Adrenal gland (tissue), 9 donors: ENCODE measurements at regions not wholly inside any gene's neighbourhood (a gene's known extent, or its start where the extent isn't known, plus 50 kb on each side); places are given as distances from the start of the nearest gene placed in this dataset.

Experiments
- DNase-seq, 7 donors: peaks; one replicate each; pipeline ENCODE4 v3.0.0-alpha.2; 2019 to 2020
- H3K27ac ChIP-seq, 5 donors: fragments of 200-600 bp; sonication (generic) in 4 of 5; 1 replicate in 3 of 5; 2 replicates in 2 of 5; pipeline versions ENCODE4 v1.5.1 to v1.8.0; 2016 to 2020; ENCODE audit warnings: mild to moderate bottlenecking in 1 of 5
- H3K27me3 ChIP-seq: fragments of 200-600 bp; 2 replicates; pipeline ENCODE4 v1.8.0; 2021
- H3K36me3 ChIP-seq, 2 donors: fragments of 200-600 bp; replicated peaks in 1 of 2; 1 replicate in 1 of 2; 2 replicates in 1 of 2; pipeline versions ENCODE4 v1.5.1 to v1.8.0; 2018 to 2022
- H3K4me1 ChIP-seq, 2 donors: fragments of 200-600 bp; replicated peaks in 1 of 2; 1 replicate in 1 of 2; 2 replicates in 1 of 2; pipeline versions ENCODE4 v1.5.1 to v1.8.0; 2018 to 2021
- H3K4me3 ChIP-seq, 4 donors: fragments of 200-600 bp; sonication (generic) in 3 of 4; one replicate each; pipeline ENCODE4 v1.5.1; 2016 to 2018
- H3K9me3 ChIP-seq, 3 donors: fragments of 200-600 bp; sonication (generic) in 1 of 3; replicated peaks in 1 of 3; 1 replicate in 2 of 3; 2 replicates in 1 of 3; pipeline versions ENCODE4 v1.5.1 to v1.8.0; 2016 to 2021
- POLR2A ChIP-seq, 2 donors: fragments of 450-650 bp; IDR thresholded peaks; one replicate each; pipeline ENCODE4 v1.6.1; 2017; ENCODE audit warnings: antibody characterized with exemption in 2 of 2, mild to moderate bottlenecking in 2 of 2, moderate library complexity in 1 of 2
- WGBS, 4 donors: extraction: QIAGEN DNeasy Blood & Tissue Kit in 2 of 4; methylation state at CpG; one replicate each; pipeline versions ENCODE4 v1.1.5 to v1.1.7; 2013 to 2017; 5-methylcytosine and 5-hydroxymethylcytosine counted together
- intact Hi-C, 2 donors: fragments of 100-400 bp; cut with DNase I; formaldehyde crosslinking; loops; one replicate each; pipeline versions ENCODE4 v1.14.1 to v1.15.0; 2022 to 2023
- TF ChIP-seq, protein P1 (sequence below), 6 experiments: fragments of 450-650 bp in 4 of 6; fragments of 200-600 bp in 2 of 6; sonication (generic) in 1 of 6; IDR thresholded peaks; 1 replicate in 5 of 6; 2 replicates in 1 of 6; pipeline versions ENCODE4 v1.5.1 to v1.8.0; 2016 to 2021; ENCODE audit warnings: antibody characterized with exemption in 6 of 6, mild to moderate bottlenecking in 2 of 6, moderate library complexity in 1 of 6
- donor health status: healthy with polysubstance abuse.
- donor health status: Bipolar disorder and iron deficiency.
- donor health status: DM: yes; HTN: yes; CAD: no.
- donor health status: DM: no; HTN: no; CAD: no.
- donor health status: DM: no; HTN: no; CAD: no.

DNA sequence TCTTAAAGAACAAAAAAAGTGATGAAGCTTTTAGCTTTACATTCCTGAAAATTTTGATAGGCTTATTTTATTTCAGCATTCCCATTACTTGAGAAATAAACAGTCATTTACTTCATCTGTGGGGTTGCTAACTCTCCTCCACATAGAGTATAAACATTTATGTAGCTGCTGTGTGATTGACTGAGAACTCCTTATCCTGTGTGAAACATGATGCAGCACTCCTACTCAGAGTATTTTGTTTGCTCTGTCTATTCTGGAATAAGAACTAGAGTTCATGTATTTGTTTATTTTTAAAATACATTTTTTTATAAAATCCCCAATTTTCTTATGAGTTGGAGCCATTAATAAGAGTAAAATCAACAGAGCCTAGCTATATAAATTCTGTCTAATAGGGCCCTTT, 318.7 kb upstream of the SPAG17 start:
- Histone ChIP-seq H3K27me3 (no peaks in the 10 kb centered on the region), H3K4me1 (no peaks in the 10 kb centered on the region), H3K9me3 (no peaks in the 10 kb centered on the region), H3K4me3 (no peak overlapping the region), H3K36me3 (no peaks in the 10 kb centered on the region), H3K27ac (no peak overlapping the region)
- no peak for TF ChIP-seq POLR2A (IDR thresholded peaks at IDR 0.05)
- TF ChIP-seq, protein P1, sequence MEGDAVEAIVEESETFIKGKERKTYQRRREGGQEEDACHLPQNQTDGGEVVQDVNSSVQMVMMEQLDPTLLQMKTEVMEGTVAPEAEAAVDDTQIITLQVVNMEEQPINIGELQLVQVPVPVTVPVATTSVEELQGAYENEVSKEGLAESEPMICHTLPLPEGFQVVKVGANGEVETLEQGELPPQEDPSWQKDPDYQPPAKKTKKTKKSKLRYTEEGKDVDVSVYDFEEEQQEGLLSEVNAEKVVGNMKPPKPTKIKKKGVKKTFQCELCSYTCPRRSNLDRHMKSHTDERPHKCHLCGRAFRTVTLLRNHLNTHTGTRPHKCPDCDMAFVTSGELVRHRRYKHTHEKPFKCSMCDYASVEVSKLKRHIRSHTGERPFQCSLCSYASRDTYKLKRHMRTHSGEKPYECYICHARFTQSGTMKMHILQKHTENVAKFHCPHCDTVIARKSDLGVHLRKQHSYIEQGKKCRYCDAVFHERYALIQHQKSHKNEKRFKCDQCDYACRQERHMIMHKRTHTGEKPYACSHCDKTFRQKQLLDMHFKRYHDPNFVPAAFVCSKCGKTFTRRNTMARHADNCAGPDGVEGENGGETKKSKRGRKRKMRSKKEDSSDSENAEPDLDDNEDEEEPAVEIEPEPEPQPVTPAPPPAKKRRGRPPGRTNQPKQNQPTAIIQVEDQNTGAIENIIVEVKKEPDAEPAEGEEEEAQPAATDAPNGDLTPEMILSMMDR (IDR thresholded peaks at IDR 0.05), result no peak
- intact Hi-C loops, result no loop called here
- DNase-seq, result no peak

DNA sequence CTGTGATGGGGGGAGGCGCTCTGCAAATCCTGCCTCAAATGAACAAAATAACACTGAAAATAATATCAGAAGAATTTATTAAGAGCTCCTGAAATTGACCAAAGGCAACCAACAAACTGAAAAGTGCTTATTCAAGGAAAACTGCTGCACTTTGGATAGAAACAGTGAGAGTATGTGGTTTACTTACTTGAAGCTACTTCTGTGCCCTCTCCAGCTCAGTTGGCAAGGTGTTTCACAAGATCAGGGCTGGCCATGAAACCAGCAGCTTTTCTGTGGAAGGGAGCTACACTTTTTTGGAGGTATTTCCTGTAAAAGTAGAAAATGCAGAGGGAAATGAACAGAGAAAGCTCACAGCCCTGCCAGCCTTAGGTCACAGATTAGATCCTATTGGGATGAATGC, 310.0 kb upstream of the SPAG17 start:
- no peak overlapping the region for H3K4me3 ChIP-seq
- no peaks in the 10 kb centered on the region for H3K27me3 ChIP-seq
- H3K27ac ChIP-seq, result no peak overlapping the region
- 76 to 93% (median 88%) methylated on average over 1 of the region's 1 CpG for WGBS, 4 donors
- TF ChIP-seq, protein P1 (IDR thresholded peaks at IDR 0.05), result no peak
- no peak for TF ChIP-seq POLR2A (IDR thresholded peaks at IDR 0.05)
- intact Hi-C loops, result no loop called here
- H3K9me3 ChIP-seq, result no peaks in the 10 kb centered on the region
- H3K4me1 ChIP-seq, result no peaks in the 10 kb centered on the region
- no peak for DNase-seq
- no peaks in the 10 kb centered on the region for H3K36me3 ChIP-seq

DNA sequence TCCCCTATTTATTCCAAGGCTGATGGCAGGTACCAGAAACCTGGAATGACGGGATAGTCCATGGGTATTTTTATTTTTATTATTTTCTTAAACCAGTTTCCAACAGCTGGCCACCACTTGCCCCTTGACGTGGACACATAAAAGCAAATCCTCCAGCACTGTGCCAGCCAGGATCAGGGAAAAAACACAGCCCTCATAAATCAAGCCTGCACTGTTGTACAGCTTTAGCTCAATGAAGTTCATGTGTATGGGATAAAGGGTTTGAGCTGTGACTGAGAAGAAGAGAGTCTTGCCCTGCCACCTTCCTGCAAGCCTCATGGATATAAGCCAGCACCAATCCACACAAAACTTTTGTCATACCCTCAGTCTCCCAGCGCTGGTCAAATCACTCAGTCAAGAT, 303.8 kb upstream of the SPAG17 start:
- H3K4me1 ChIP-seq, result no peaks in the 10 kb centered on the region
- intact Hi-C loops, result no loop called here
- no peak overlapping the region for H3K4me3 ChIP-seq
- TF ChIP-seq, protein P1 (IDR thresholded peaks at IDR 0.05), result no peak
- TF ChIP-seq POLR2A (IDR thresholded peaks at IDR 0.05), result no peak
- H3K27ac ChIP-seq, result no peak overlapping the region
- 57 to 68% (median 63%) methylated on average over 3 of the region's 3 CpGs for WGBS, 4 donors
- DNase-seq, result no peak
- no peaks in the 10 kb centered on the region for H3K27me3 ChIP-seq
- H3K36me3 ChIP-seq, result no peaks in the 10 kb centered on the region
- H3K9me3 ChIP-seq, result no peaks in the 10 kb centered on the region

DNA sequence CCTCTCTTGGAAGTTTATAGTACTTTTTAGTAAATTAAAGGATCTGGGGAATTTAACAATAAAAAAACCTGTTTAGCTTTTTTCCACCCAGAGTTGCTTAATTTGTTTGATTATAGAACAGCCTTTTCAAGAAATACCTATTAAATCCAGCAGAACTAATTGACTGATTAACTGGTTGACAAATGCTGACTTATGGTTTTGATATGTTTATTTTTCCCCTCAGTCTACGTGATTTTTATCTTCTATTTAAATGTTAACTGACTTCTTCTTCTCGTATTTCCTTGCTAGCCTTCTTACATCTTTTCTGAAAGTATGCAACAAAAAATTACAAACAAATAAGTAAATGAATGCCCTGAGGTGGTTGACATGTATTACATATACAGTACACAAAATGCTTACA, 302.9 kb upstream of the SPAG17 start:
- Histone ChIP-seq H3K9me3 (no peaks in the 10 kb centered on the region), H3K4me1 (no peaks in the 10 kb centered on the region), H3K4me3 (no peak overlapping the region), H3K27ac (no peak overlapping the region), H3K27me3 (no peaks in the 10 kb centered on the region), H3K36me3 (no peaks in the 10 kb centered on the region)
- no peak for DNase-seq
- WGBS, 4 donors, result 30 to 39% (median 37%) methylated on average over 2 of the region's 2 CpGs
- intact Hi-C loops, result no loop called here
- TF ChIP-seq POLR2A (IDR thresholded peaks at IDR 0.05), result no peak
- TF ChIP-seq, protein P1 (IDR thresholded peaks at IDR 0.05), result no peak
